ENCODE measurements at regions not wholly inside any gene's neighbourhood (a gene's known extent, or its start where the extent isn't known, plus 50 kb on each side); places are given as distances from the start of the nearest gene placed in this dataset.

DNA sequence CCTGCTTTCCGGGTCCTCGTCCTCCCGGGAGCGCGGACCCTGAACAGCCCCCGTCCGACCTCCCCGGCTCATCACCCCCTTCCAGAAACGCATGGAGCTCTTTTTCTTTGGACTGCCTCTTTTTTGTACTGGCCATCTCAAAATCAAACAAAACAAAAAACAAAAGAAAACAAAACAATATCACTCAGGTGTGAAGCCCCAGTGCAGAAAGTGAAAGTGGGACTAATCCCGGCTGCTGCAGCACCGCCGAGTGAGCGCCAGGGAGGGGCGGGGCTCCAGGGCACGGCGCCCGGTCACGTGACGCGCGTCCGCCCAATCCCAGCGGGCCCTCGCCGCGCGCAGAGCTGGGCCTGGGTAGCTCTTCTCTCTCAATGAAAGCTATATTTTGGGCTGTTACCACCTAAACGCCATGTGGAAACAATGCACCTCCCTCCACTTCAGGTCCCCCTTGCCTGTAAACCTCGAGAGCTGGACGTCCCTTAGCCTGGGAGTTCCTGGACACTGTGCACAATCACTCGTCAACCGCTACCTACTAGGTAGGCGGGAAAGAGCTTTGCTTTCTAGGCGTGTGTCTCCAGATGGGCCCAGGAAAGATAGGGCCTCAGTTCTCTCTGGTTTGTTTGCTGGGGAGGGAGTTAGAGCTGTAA lies 93.7 kb upstream of the PRDM1 start:
- no peaks in the 10 kb centered on the region for H3K9me3 ChIP-seq (ENCODE audit: insufficient read depth, low read length)
- H2AFZ ChIP-seq (ENCODE audit: low read depth, low read length) = peak overlapping the region; percentile 100
- no peaks in the 10 kb centered on the region for H3K27me3 ChIP-seq (ENCODE audit: low read depth, low read length)
- no peak for TF ChIP-seq EZH2phosphoT487 (IDR thresholded peaks at IDR 0.05; ENCODE audit: low read depth)
- TF ChIP-seq, protein P1, sequence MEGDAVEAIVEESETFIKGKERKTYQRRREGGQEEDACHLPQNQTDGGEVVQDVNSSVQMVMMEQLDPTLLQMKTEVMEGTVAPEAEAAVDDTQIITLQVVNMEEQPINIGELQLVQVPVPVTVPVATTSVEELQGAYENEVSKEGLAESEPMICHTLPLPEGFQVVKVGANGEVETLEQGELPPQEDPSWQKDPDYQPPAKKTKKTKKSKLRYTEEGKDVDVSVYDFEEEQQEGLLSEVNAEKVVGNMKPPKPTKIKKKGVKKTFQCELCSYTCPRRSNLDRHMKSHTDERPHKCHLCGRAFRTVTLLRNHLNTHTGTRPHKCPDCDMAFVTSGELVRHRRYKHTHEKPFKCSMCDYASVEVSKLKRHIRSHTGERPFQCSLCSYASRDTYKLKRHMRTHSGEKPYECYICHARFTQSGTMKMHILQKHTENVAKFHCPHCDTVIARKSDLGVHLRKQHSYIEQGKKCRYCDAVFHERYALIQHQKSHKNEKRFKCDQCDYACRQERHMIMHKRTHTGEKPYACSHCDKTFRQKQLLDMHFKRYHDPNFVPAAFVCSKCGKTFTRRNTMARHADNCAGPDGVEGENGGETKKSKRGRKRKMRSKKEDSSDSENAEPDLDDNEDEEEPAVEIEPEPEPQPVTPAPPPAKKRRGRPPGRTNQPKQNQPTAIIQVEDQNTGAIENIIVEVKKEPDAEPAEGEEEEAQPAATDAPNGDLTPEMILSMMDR (IDR thresholded peaks at IDR 0.05; ENCODE audit: low read depth, low read length) = no peak
- no peaks in the 10 kb centered on the region for H3K79me2 ChIP-seq (ENCODE audit: low read length)
- H3K4me1 ChIP-seq (ENCODE audit: low read length) = peaks cover 11% of the 10 kb centered on the region
- no peaks in the 10 kb centered on the region for H3K36me3 ChIP-seq (replicated peaks; ENCODE audit: low read depth, low read length)
- no peaks in the 10 kb centered on the region for H4K20me1 ChIP-seq (ENCODE audit: insufficient read depth, low read length)
- peak overlapping the region; percentile 85 for H3K4me3 ChIP-seq (ENCODE audit: low read length)
- peak overlapping the region; percentile 77 for H3K9ac ChIP-seq (ENCODE audit: low read length)
- H3K4me2 ChIP-seq (ENCODE audit: low read length) = peak overlapping the region; percentile 98
- peak overlapping the region; percentile 60 for H3K27ac ChIP-seq (ENCODE audit: low read length)

DNA sequence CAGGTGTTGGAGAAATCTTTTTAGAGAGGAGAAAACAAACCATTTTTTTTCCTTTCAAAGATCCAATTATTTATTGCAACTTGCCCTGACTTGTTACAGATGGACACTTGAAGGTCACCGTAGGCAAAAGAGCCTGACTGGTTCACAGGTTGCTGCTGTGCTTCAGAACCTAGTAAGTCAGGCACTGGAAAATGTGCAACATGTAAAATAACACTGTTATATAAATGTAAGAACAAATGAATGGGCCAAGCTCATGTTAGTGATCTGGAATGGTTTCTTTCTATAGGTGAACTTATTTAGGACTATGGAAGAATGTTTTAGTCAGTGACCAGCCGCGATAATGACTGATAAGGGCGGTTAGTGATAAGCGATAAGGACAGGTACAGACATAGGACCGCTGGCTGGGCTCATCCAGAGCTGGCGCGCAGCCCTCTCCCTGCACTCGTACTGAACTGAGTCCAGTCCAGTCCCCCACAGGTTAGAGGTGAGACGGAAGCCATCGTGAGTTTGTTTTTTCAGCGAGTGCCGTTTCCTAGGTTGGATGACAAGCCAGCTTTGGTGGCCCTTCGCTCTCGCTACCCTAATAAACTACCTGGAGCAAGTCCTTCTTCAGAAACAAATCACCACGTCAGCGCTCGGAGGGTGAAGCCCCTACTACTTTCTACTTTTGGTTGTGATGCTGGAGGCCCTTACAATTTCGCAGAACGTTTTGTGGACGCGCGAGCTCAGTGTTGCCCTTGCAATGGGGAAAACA lies 94.4 kb upstream of the PRDM1 start:
- no peaks in the 10 kb centered on the region for H3K27me3 ChIP-seq (ENCODE audit: low read depth, low read length)
- H3K27ac ChIP-seq (ENCODE audit: low read length) = peak overlapping the region; percentile 60
- H3K79me2 ChIP-seq (ENCODE audit: low read length) = no peaks in the 10 kb centered on the region
- peak overlapping the region; percentile 77 for H3K9ac ChIP-seq (ENCODE audit: low read length)
- H2AFZ ChIP-seq (ENCODE audit: low read depth, low read length) = peak overlapping the region; percentile 72
- peak overlapping the region; percentile 85 for H3K4me3 ChIP-seq (ENCODE audit: low read length)
- H3K4me2 ChIP-seq (ENCODE audit: low read length) = peak overlapping the region; percentile 98
- no peaks in the 10 kb centered on the region for H4K20me1 ChIP-seq (ENCODE audit: insufficient read depth, low read length)
- no peak for TF ChIP-seq EZH2phosphoT487 (IDR thresholded peaks at IDR 0.05; ENCODE audit: low read depth)
- TF ChIP-seq, protein P1 (IDR thresholded peaks at IDR 0.05; ENCODE audit: low read depth, low read length) = no peak
- peaks cover 11% of the 10 kb centered on the region for H3K4me1 ChIP-seq (ENCODE audit: low read length)
- H3K9me3 ChIP-seq (ENCODE audit: insufficient read depth, low read length) = no peaks in the 10 kb centered on the region
- no peaks in the 10 kb centered on the region for H3K36me3 ChIP-seq (replicated peaks; ENCODE audit: low read depth, low read length)

DNA sequence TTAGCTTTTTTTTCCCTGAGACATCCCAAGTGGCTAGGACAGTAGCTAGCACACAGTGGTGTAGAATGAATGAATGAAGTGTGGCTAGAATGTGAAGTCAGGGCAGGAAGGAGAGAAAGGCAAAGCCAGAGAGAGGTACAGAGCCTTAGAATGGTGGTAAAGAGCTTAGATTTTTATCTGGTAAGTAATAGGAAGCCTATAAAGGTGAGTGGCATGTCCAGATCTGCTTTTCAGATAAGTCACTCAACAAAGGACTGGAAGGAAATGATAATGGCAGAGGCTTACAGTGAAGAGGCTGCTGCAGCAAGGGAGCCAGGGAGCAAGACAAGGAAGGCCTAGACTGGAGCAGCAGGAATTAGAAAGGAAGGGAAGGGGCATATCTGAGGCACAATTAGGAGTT lies 96.0 kb upstream of the PRDM1 start:
- H3K9me3 ChIP-seq (ENCODE audit: insufficient read depth, low read length) = no peaks in the 10 kb centered on the region
- H3K4me2 ChIP-seq (ENCODE audit: low read length) = no peak overlapping the region
- TF ChIP-seq, protein P1 (IDR thresholded peaks at IDR 0.05; ENCODE audit: low read depth, low read length) = no peak
- TF ChIP-seq EZH2phosphoT487 (IDR thresholded peaks at IDR 0.05; ENCODE audit: low read depth) = no peak
- no peak overlapping the region for H3K27ac ChIP-seq (ENCODE audit: low read length)
- H3K4me3 ChIP-seq (ENCODE audit: low read length) = no peak overlapping the region
- H3K27me3 ChIP-seq (ENCODE audit: low read depth, low read length) = no peaks in the 10 kb centered on the region
- H3K4me1 ChIP-seq (ENCODE audit: low read length) = peaks cover 11% of the 10 kb centered on the region
- no peaks in the 10 kb centered on the region for H3K79me2 ChIP-seq (ENCODE audit: low read length)
- no peak overlapping the region for H2AFZ ChIP-seq (ENCODE audit: low read depth, low read length)
- no peaks in the 10 kb centered on the region for H4K20me1 ChIP-seq (ENCODE audit: insufficient read depth, low read length)
- H3K36me3 ChIP-seq (replicated peaks; ENCODE audit: low read depth, low read length) = no peaks in the 10 kb centered on the region
- H3K9ac ChIP-seq (ENCODE audit: low read length) = no peak overlapping the region

DNA sequence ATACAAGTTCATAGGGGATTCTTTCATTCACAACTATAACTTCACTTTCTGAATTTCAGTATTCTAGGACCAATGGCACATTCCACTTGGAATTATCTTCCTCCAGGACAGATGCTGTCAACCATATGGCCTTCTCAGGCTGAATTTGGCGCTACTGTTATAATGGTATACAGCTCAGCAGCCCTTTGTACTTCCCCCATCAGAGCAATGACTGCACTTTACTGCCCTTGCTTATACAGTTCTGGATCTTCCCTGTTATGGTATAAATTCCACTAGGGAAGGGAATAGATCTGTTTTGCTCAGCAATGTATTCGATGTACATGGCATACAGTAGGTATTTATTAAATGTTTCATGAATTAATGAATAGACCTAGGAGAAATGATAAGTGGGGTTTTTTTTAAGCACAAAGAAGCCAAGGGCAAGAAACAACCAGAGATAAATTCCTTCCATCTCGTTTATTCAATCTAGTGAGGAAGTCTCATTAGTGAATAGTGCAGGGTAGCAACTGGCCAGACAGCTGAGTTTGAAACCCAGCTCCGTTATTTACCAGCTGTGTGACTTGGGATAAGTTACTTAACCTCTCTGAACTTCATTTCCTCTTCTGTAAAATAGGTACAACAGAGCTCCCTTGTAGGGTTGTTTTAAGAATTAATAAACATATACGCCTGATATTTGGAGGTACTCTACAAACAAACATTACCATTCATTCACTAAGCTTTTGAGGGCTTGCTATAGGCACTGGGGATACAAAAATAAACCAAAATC lies 97.1 kb upstream of the PRDM1 start:
- no peak overlapping the region for H3K9ac ChIP-seq (ENCODE audit: low read length)
- H3K36me3 ChIP-seq (replicated peaks; ENCODE audit: low read depth, low read length) = no peaks in the 10 kb centered on the region
- H3K79me2 ChIP-seq (ENCODE audit: low read length) = no peaks in the 10 kb centered on the region
- peaks cover 11% of the 10 kb centered on the region for H3K4me1 ChIP-seq (ENCODE audit: low read length)
- no peak overlapping the region for H3K27ac ChIP-seq (ENCODE audit: low read length)
- no peaks in the 10 kb centered on the region for H3K9me3 ChIP-seq (ENCODE audit: insufficient read depth, low read length)
- no peaks in the 10 kb centered on the region for H3K27me3 ChIP-seq (ENCODE audit: low read depth, low read length)
- no peaks in the 10 kb centered on the region for H4K20me1 ChIP-seq (ENCODE audit: insufficient read depth, low read length)
- TF ChIP-seq, protein P1 (IDR thresholded peaks at IDR 0.05; ENCODE audit: low read depth, low read length) = no peak
- TF ChIP-seq EZH2phosphoT487 (IDR thresholded peaks at IDR 0.05; ENCODE audit: low read depth) = no peak
- H3K4me2 ChIP-seq (ENCODE audit: low read length) = no peak overlapping the region
- H3K4me3 ChIP-seq (ENCODE audit: low read length) = no peak overlapping the region
- no peak overlapping the region for H2AFZ ChIP-seq (ENCODE audit: low read depth, low read length)
